AG09309 (cell line): ENCODE measurements at regions not wholly inside any gene's neighbourhood (a gene's known extent, or its start where the extent isn't known, plus 50 kb on each side); places are given as distances from the start of the nearest gene placed in this dataset.
A peak's percentile ranks its signal among the peaks of the same experiment; 100 is the strongest.

Experiments used
- DNase-seq: peaks from one replicate; pipeline ENCODE4 v3.0.0-alpha.2; 2010; ENCODE audit warnings: low read depth
- H3K4me3 ChIP-seq: 2 replicates; pipeline ENCODE4 v1.5.1; 2011; ENCODE audit warnings: mild to moderate bottlenecking, low read depth, low read length, moderate library complexity; ENCODE audit not compliant: control insufficient read depth
- CTCF ChIP-seq: IDR thresholded peaks from 2 replicates; pipeline ENCODE4 v1.5.1; 2011; ENCODE audit warnings: mild to moderate bottlenecking, low read depth, low read length, inconsistent platforms; ENCODE audit not compliant: insufficient read depth, control insufficient read depth; ENCODE audit errors: missing control alignments

- TF ChIP-seq CTCF: no peak
- peak; percentile 84 for DNase-seq
- no peak overlapping the region for H3K4me3 ChIP-seq
Measured at GRCh38 chr9:107711542-107711941, 222.0 kb upstream of the KLF4 start.

- DNase-seq: no peak
- no peak overlapping the region for H3K4me3 ChIP-seq
- no peak for TF ChIP-seq CTCF
Measured at GRCh38 chr9:107710953-107711352, 221.4 kb upstream of the KLF4 start.

- no peak for DNase-seq
- H3K4me3 ChIP-seq: no peak overlapping the region
- no peak for TF ChIP-seq CTCF
Measured at GRCh38 chr9:107710546-107710945, 221.0 kb upstream of the KLF4 start.

GRCh38 chr9:107708791-107709190 is 219.2 kb upstream of the KLF4 start:
- no peak for DNase-seq

GRCh38 chr9:107707915-107708441 is 218.4 kb upstream of the KLF4 start:
- DNase-seq: no peak
- TF ChIP-seq CTCF: no peak

More at GRCh38 chr9:107708791-107709190, 219.2 kb upstream of the KLF4 start:
- no peak for TF ChIP-seq CTCF
- H3K4me3 ChIP-seq: no peak overlapping the region

GRCh38 chr9:107707428-107707837 is 217.9 kb upstream of the KLF4 start:
- H3K4me3 ChIP-seq: no peak overlapping the region
- no peak for TF ChIP-seq CTCF
- peak; percentile 81 for DNase-seq

More at GRCh38 chr9:107707915-107708441, 218.4 kb upstream of the KLF4 start:
- H3K4me3 ChIP-seq: no peak overlapping the region

GRCh38 chr9:107706701-107707427 is 217.3 kb upstream of the KLF4 start:
- no peak overlapping the region for H3K4me3 ChIP-seq
- DNase-seq: no peak
- TF ChIP-seq CTCF: no peak
